ENCODE measurements at regions not wholly inside any gene's neighbourhood (a gene's known extent, or its start where the extent isn't known, plus 50 kb on each side); places are given as distances from the start of the nearest gene placed in this dataset.
"Not testable (repeated sequence)": the region's sequence is repeated elsewhere in the genome, so short reads cannot be mapped to it uniquely, and the experiment has no call there.

DNA sequence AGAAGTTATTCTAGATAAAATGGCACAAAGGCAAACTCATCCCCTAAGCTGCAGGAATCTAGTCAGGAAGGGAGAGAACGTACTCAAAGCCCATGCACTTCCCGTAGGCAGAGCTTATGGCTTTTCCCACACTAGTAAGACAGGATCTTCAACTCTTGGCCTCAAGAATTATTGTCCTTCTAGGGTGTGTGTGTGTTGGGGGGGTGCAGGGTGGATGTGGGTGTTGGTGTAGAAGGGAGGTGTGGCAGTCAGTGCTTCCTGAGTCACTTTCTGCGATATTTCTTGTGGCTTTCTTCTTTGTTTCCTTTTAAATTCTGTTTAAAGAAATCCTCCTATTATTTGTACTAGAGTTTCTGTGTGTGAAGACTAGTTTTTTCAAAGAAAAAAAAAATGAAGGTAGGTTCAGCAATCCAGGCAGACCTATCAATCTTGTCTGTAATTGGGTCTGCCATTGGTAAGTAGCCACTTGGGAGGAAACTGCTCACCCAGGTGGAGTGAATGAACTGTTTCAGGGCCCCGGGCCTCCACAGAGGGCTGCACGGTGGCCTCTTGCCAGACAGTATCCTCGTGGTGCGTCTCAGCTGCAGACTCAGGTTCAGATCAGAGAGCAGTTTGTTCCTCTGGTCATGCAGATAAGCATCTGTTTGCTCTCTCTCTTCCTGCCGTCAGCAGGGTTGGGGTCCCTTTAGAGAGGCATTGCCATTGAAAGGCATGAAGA lies 131.9 kb downstream of the NPR3 start:
- DNase-seq, result no peak

DNA sequence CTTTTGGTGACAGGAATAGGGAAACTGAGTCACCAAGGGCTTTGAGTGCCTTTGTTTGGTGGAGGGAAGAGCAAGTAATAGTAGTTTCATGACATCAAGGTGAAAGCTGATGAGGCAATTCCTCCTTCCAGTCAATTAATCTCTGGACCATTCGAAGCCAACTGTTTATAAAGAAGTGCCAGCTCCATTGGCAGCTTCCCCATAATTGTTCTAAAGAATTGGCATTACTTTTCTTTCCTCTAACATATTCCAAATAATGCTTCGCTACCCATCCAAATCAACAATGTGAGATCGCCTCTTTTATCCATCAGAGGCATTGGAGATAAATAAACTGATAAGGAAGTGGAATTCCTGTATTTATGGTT lies 132.4 kb downstream of the NPR3 start:
- DNase-seq, result no peak

DNA sequence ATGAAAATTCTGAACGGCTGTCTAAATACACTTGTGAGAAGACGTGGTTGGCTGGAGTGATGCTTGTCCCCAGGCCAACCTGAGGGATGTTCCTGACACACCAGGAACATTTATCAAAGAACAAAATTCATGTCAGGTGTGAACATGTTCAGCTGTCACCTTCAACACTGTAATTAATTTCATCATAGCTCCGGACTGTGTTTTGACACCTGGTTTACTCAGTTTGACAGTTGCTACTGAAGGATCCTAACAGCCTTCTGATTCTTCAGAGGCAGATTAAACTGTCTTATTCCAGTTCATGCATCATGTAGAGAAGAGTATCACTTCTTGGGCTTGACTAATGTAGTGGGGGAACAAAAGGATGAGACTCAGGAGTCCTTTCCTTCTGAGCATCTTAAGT lies 134.1 kb downstream of the NPR3 start:
- no peak for DNase-seq

DNA sequence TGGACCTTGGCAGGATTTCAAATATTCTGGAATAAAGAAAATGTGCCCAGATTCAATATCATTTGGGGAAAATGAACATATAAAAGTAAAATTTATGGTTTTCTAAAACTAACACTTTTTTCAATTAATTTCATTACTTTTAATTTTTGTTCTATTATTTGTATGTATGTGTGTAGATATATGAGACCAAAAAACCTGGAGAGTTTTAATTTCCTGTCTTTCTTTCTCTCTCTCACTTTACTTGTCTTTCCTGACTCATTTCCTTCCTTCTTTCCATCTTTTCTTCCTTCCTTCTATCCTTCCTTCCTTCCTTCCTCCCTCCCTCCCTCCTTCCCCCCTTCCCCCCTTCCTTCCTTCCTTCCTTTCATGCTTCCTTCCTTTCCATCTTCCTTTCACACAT lies 137.0 kb downstream of the NPR3 start:
- no peak for DNase-seq

DNA sequence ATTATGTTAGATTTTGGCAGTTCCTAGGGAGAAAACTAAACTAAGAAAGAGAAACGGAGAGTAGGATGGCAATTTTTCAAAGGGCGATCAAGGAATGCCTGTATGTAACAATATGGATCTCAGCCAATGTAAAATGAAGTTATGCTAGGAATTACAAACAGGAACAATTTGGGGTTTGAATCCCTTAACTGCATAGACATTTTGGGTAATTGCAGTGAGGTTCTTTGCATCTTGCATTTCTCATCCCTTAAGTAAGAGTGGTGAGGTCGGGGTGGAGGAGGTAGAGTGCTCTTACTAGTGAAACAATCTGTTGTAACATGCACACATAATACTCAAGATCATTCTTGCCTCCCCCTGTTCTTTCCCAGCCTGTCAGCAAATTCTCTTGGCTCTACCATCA lies 137.6 kb downstream of the NPR3 start:
- no peak for DNase-seq

DNA sequence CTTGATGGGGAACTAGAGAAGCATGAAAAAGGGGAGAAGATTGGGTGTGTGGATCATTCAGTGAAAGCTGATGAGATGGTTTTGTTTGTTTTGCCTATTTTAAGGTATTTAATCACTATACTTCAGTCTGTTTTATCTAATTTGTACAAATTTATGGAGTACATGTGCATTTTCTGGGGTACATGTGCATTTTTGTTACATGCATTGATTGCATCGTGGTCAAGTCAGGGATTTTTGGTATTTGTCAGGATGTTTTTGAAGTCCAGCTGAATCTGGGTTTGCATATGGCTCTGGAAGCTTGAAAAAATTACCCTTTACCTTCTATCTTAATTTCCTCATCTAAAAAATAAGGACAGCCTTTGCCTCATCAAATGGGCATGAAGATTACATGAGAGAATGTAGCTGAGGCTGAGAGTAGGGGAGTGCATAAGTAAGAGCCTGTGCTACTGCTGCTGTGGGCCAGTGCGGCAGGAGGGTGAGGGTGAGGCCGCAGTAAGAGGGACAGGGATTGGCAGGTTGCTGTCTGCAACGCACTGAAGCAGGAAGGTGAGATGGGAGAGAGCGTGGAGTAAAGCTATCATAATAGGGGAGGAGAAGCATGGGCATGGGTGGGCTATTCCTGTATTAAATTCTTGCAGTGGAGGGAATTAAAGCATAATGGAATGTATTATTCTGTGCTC lies 139.8 kb downstream of the NPR3 start:
- DNase-seq, result no peak

DNA sequence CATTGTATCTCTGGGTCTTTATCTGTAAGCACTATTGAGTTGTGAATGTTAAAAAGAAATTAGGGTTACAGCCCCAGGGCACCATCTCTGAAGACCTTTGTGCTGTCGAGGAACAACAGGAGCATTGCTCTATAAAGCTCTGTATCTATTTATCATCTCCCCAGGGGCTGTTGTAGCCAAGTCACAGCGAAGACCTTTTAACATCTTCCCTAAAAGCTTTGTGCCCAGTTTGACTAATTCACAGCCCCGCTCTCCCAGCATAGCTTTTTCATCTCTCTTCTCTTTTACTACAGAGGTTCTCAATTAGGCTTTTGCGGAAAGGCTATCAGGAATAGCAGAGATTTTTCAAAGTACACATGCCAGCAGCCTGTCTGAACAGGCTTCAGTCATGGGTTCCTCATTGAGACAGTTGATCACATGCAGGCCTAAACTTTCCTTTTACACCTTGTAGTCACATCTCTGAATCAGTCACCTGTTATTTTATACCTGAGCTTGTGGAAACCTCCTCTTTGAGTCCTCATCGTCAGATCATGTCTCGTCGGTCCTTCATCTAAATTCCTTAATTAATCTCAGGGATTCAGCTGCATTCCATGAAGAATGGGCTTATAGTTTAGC lies 140.5 kb downstream of the NPR3 start:
- no peak for DNase-seq

DNA sequence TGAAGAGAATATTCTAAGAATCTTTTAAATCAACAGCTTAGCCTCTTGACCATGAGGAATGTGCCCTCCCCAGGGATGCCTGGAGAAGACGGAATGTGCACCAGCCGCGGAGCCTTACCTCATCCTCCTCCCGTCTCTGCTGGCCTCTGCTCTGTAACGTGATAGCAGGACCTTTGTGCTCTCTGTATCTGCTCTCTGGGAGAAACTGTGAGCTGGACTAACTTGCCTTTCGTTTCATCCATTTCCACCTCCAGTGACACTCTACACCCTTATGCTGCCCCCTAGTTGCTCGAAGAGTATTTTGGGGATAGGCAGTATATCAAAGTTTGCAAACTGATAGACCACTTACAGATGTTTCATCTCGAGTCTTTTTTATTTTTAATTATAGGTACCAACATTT lies 141.4 kb downstream of the NPR3 start:
- no peak for DNase-seq

DNA sequence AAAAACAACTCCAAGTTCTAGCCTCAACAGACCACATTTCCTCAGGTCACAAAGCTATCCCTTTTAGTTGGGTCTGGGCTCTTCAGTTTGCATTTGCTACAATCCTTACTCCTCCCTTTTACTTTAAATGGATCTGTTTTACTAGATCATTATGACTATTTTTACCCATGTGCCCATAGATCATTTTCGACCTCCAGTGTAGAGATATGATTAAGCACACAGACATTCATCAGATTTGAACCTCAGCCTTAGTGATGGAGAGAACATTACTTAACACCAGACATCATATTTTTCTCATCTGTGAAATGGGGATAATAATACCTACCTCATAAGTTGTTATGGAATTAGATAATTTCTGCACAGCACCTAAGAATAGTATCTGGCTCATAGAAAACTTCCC lies 141.9 kb downstream of the NPR3 start:
- no peak for DNase-seq

DNA sequence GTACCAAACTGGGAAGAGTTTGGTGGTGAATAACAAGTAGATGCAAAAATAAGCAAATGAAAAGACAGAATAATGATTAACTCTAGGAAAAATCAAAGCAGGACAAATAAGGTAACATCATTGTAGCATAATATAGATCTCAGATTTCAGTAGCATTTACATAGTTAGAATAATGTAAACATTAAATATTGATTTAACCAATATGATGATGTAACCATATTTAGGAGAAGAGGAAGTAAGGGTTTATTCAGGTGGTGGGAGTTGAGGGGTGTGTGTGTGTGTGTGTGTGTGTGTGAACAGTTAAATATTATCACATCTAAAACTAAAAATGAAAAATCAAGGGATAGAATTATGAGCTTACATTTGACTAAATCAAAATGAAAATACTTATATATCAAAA lies 143.4 kb downstream of the NPR3 start:
- DNase-seq, result no peak

DNA sequence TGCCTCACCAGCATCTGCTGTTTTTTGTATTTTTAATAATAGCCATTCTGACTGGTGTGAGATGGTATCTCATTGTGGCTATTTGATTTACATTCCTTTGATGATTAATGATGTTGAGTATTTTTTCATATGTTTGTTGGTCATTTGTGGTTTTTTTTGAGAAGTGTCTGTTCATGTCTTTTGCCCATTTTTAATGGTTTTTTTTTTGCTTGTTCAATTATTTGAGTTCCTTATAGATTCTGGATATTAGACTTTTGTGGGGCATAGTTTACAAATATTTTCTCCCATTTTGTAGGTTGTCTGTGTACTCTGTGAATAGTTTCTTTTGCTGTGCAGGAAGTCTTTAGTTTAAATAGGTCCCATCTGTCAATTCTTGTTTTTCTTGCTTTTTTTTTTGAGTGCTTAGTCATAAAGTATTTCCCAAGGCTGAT lies 148.1 kb downstream of the NPR3 start:
- no peak for DNase-seq

DNA sequence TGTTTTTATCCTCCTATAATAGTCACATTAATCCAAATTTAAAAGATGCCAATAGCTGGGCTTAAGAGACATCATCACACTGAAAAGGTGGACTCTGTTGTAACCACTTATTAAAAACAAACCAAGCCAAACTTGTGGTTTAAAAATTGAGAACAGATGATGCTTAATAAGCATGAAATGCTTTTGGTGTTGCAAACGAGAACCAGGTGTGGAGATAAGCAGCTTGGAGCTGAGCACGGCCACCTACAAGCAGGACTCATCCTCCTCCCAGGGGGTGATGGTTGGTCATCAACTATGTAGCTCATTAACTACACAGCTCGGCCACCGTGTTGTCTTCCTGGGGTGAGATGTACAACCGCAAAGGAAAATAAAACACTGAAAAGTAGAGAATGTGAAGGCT lies 154.4 kb downstream of the NPR3 start:
- DNase-seq, result no peak

DNA sequence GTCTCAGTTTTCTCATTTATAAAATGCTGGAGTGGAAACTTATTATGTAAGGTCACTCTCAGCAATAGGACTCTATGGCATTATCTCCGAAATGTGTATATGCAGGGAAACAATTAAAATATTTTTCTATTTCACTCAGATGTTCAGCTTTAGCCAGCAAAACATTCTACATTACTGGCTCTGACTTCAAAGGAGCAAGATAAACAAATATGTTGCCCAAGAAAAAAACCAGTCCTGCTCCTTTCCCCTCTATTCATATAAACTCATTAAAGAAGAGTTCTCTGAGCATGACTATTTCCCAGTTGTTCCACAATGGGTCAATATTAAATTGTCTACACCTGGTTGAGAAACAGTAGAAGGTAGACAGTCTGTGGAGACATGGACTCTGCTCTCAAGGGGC lies 155.0 kb downstream of the NPR3 start:
- no peak for DNase-seq

DNA sequence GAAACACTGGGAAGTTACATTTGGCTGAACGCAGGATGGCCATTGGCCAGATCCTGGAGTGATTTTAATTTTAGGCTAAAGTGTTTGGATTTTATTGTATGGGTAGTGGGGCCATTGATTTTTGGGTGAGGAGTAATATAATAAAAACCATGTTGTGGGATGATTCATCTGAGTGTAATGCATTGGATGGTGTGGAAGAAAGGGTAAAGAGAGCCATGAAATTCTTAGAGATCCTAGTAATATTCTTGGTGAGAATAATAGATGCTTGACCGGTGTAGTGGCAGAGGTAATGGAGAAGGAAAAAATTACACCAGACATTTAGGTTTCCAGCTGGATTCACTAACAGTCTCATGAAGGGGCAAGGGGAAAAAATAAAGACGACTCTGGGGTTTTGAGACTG lies 158.1 kb downstream of the NPR3 start:
- no peak for DNase-seq

DNA sequence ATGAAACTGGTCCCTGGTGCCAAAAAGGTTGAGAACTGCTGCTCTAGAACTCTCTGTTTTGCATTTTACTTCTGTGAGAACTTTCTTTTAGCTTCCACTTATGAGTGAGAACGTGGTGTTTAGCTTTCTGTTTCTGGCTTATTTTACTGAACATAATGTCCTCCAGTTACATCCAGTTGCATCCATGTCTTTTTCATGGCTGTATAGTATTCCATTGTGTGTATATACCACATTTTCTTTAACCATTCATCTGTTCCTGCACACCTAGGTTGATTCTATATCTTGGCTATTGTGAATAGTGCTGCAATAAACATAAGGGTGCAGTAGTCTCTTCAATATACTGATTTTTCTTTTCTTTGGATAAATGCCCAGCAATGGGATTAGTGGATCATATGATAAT lies 165.7 kb downstream of the NPR3 start:
- DNase-seq, result no peak

DNA sequence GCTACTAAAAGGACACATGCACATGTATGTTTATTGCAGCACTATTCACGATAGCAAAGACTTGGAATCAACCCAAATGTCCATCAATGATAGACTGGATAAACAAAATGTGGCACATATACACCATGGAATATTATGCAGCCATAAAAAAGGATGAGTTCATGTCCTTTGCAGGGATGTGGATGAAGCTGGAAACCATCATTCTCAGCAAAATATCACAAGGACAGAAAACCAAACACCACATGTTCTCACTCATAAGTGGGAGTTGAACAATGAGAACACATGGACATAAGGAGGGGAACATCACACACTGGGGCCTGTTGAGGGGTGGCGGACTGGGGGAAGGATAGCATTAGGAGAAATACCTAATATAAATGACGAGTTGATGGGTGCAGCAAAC lies 168.2 kb downstream of the NPR3 start:
- not testable (repeated sequence) for DNase-seq

DNA sequence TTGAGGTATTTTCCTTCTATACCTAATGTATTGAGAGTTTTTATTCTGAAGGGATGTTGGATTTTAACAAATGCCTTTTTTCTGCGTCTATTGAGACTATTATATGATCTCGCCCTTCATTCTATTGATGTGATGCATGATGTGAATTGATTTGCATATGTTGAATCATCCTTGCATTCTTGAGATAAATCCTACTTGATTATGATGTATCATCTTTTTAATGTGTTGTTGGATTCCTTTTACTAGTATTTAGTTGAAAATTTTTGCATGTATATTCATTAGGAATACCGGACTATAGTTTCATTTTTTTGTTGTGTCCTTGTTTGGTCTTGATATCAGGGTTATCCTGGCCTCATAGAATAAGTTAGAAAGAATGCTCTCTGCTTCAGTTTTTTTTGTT lies 169.7 kb downstream of the NPR3 start:
- no peak for DNase-seq

DNA sequence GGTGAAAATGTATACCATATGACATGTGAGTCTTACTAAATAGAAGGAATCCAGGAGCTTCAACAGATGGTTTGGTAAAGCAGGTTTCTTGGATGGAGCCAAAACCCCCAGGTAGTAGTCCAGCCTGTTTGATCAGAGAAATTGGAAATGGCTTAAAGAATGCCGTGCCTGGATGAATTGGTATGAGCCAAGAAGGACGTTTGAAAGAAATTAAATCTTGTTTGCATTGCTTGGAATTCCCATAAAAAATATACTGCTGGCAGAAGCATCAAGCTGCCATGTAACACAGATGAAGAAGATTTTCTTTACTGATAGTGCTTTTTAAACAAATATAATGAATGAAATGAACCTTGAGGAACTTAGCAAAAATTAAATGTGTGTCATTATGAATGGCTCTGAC lies 176.3 kb downstream of the NPR3 start:
- DNase-seq, result no peak

DNA sequence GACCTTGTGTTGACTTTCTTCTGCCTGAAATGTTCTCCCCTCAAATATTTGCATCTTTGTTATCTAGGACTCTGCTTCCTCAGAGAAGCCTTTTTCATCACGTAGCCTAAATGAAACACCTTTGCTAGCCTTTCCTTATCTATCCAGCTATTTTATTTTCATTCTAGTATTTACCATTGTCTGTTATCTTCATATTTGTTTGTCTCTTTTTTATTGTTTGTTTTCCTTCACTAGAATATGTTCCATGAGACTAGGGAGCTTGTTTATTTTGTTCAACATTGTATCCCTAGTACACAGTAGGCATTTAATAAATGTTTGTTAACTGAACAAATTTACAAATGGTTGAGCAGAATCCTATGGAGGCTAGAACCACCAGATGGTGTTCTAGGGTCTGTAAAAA lies 178.0 kb downstream of the NPR3 start:
- DNase-seq, result no peak

DNA sequence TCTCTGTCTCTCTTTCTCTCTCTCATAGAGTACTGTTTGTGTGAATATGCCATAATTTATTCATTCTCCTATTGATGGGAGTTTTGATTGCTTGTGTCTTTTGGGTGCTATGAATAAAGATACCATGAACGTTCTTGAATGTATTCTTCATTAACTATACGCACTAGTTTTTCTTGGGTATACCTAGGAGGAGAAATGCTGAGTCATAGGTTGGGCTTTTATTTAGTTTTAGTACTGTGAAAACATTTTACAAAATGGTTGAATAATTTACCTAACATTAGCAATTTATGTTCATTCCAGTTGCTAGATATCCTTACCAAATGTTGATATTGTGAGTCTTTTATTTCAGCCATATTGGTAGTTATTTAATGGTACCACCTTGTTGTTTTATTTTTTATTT lies 192.5 kb downstream of the NPR3 start:
- DNase-seq, result no peak

DNA sequence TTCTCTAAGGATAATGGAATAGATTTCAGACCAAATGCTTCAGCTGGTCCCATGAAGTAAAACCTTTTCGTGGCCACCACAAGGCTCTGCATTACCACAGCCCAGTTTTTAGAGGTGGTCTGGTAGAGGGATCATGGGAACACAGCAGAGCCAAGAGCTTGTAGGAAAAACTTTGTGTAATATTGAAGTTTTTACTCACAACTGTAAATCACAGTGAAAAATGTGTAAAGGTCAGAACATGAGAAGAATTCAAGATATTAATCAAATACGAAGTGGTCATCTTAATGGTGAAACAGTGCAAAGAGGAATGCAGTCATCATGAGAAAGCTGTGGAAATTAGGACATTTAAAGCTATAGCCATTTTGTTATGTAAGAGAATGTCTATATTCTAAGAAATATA lies 197.5 kb downstream of the NPR3 start:
- DNase-seq, result no peak

DNA sequence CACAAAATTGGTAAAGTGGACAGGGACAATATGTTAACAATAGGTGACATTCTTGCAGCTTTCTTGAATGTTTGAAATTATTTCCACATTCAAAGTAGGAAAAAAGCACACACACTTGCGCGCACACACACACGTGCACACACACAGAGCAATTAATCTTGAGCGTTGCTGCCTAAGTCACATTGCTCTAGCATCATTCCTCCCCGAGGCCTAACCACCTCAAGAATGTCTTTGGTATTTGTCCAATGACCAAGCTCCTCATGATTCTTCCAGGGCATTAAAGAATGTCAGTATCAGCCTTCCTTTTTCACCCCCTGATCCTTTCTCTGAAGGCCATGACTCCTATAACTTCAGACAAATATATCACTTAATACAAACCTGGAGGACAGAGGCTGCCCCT lies 198.1 kb downstream of the NPR3 start:
- no peak for DNase-seq

DNA sequence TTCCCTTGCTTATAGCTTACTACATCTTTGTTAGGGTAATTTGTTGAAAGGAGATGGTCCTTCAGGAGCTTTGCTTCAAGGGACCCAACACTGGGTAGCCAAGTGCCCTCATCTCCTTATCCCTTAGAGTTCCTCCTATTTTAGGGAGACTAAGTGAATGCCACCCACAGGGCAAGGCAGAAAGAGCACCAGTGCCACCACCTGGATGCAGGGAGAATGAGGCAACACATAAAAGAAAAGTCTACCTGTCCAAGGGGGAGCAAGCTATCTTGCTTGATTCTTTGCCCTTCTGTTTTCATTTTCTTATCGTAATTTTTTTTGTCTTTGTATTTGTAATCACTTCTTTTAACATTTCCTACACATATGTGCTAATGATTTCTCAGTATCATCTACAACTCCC lies 205.5 kb downstream of the NPR3 start:
- DNase-seq, result no peak

DNA sequence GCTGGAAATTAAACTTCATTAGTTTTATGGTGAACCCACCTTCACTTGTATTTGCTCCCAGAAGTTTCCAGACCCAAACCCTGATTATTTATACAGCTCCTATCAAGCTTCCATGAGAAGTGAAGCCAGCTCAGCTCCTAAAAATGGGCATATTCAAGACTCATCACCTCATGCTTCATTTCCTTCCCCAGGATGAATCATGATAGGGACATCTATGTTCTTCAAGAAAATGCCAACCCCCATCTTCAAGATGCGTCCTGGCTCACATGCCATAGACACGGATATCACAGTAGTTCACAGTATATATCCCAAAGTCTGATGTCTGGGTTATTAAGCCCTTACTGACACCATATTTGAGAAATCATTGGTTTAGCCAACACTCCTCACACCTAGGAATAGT lies 217.6 kb downstream of the NPR3 start:
- DNase-seq, result no peak

DNA sequence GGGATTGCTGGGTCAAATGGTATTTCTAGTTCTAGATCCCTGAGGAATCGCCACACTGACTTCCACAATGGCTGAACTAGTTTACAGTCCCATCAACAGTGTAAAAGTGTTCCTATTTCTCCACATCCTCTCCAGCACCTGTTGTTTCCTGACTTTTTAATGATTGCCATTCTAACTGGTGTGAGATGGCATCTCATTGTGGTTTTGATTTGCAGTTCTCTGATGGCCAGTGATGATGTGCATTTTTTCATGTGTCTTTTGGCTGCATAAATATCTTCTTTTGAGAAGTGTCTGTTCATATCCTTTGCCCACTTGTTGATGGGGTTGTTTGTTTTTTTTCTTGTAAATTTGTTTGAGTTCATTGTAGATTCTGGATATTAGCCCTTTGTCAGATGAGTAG lies 220.3 kb downstream of the NPR3 start:
- not testable (repeated sequence) for DNase-seq

Data from NCI-H1105 treated with DMSO at 0.1 percent for 48 hours (cell line).